SK-N-SH treated with all-trans-retinoic acid at 6 μM for 48 hours (cell line): ENCODE measurements at regions not wholly inside any gene's neighbourhood (a gene's known extent, or its start where the extent isn't known, plus 50 kb on each side); places are given as distances from the start of the nearest gene placed in this dataset.

Experiments used
- ATAC-seq: fragments of 200-7000 bp; cut with Tn5 transposase; 3 replicates; pipeline ENCODE4 v1.9.1; 2020; ENCODE audit warnings: mild to moderate bottlenecking, moderate library complexity
- ARNTL ChIP-seq: fragments of 450-650 bp; formaldehyde crosslinking; IDR thresholded peaks from 2 replicates; pipeline ENCODE4 v1.5.0; 2020; ENCODE audit warnings: low read depth, mild to moderate bottlenecking, moderate library complexity, borderline replicate concordance
- BACH2 ChIP-seq: fragments of 250-450 bp; sonication (Bioruptor Pico); IDR thresholded peaks from 2 replicates; pipeline ENCODE4 v1.9.0; 2021; ENCODE audit warnings: mild to moderate bottlenecking, borderline replicate concordance
- CSDC2 ChIP-seq: fragments of 250-450 bp; sonication (Bioruptor Pico); IDR thresholded peaks from 2 replicates; pipeline ENCODE4 v1.5.0; 2020; ENCODE audit warnings: mild to moderate bottlenecking, moderate library complexity
- CSRNP3 ChIP-seq: fragments of 250-450 bp; sonication (Bioruptor Pico); IDR thresholded peaks from 2 replicates; pipeline ENCODE4 v1.5.1; 2021; ENCODE audit warnings: mild to moderate bottlenecking, moderate library complexity
- ESRRG ChIP-seq: fragments of 250-450 bp; sonication (Bioruptor Pico); IDR thresholded peaks from 2 replicates; pipeline ENCODE4 v1.6.1; 2021; ENCODE audit warnings: mild to moderate bottlenecking
- ISL1 ChIP-seq: fragments of 250-450 bp; sonication (Bioruptor Pico); IDR thresholded peaks from 2 replicates; pipeline ENCODE4 v2.1.2; 2022; ENCODE audit warnings: mild to moderate bottlenecking, moderate library complexity
- OSR1 ChIP-seq: fragments of 250-450 bp; sonication (Bioruptor Pico); IDR thresholded peaks from 2 replicates; pipeline ENCODE4 v1.8.0; 2022; ENCODE audit warnings: moderate library complexity, mild to moderate bottlenecking, inconsistent platforms
- PATZ1 ChIP-seq: fragments of 250-450 bp; sonication (Bioruptor Pico); IDR thresholded peaks from 2 replicates; pipeline ENCODE4 v1.8.0; 2020; ENCODE audit warnings: mild to moderate bottlenecking, moderate library complexity, borderline replicate concordance
- POU6F1 ChIP-seq: fragments of 250-450 bp; sonication (Bioruptor Pico); IDR thresholded peaks from 2 replicates; pipeline ENCODE4 v1.8.0; 2021; ENCODE audit warnings: low read depth, mild to moderate bottlenecking, moderate library complexity, borderline replicate concordance
- PPARA ChIP-seq: fragments of 250-450 bp; sonication (Bioruptor Pico); IDR thresholded peaks from 2 replicates; pipeline ENCODE4 v1.5.0; 2020; ENCODE audit warnings: mild to moderate bottlenecking, borderline replicate concordance
- RARB ChIP-seq: fragments of 250-450 bp; sonication (Bioruptor Pico); IDR thresholded peaks from 2 replicates; pipeline ENCODE4 v1.8.0; 2021; ENCODE audit warnings: mild to moderate bottlenecking, moderate library complexity
- SNAI2 ChIP-seq: fragments of 250-450 bp; sonication (Bioruptor Pico); IDR thresholded peaks from 2 replicates; pipeline ENCODE4 v1.5.0; 2020; ENCODE audit warnings: mild to moderate bottlenecking, moderate library complexity
- TCF4 ChIP-seq: fragments of 250-450 bp; sonication (Bioruptor Pico); IDR thresholded peaks from 2 replicates; pipeline ENCODE4 v1.8.0; 2021; ENCODE audit warnings: mild to moderate bottlenecking, moderate library complexity, borderline replicate concordance
- ZC3H10 ChIP-seq: fragments of 250-450 bp; sonication (Bioruptor Pico); IDR thresholded peaks from 2 replicates; pipeline ENCODE4 v1.5.1; 2021; ENCODE audit warnings: mild to moderate bottlenecking, moderate library complexity
- ZFP3 ChIP-seq: fragments of 250-450 bp; sonication (Bioruptor Pico); IDR thresholded peaks from 2 replicates; pipeline ENCODE4 v1.5.0; 2020; ENCODE audit warnings: mild to moderate bottlenecking, moderate library complexity
- ZNF565 ChIP-seq: fragments of 450-650 bp; formaldehyde crosslinking; conservative IDR thresholded peaks from 2 replicates; pipeline ENCODE4 v1.5.0; 2020; ENCODE audit warnings: low read depth, mild to moderate bottlenecking, moderate library complexity
- ZNF8 ChIP-seq: fragments of 450-650 bp; formaldehyde crosslinking; IDR thresholded peaks from 2 replicates; pipeline ENCODE4 v1.5.0; 2020; ENCODE audit warnings: mild to moderate bottlenecking, moderate library complexity

GRCh38 chr18:79584491-79585394 is 94.9 kb upstream of the CTDP1 start:
- ATAC-seq: no peak
- TF ChIP-seq PATZ1 (CRISPR knock-in tag): no peak

- ATAC-seq: no peak
- TF ChIP-seq PPARA (CRISPR knock-in tag) (no peak), ISL1 (CRISPR knock-in tag) (no peak), BACH2 (CRISPR knock-in tag) (no peak), ZFP3 (CRISPR knock-in tag) (no peak), ARNTL (no peak), POU6F1 (CRISPR knock-in tag) (no peak), CSDC2 (no peak), CSRNP3 (CRISPR knock-in tag) (no peak)
- TF ChIP-seq, all 23 proteins: peak for 0
Observed at GRCh38 chr18:79585395-79586370, 93.9 kb upstream of the CTDP1 start.

- ATAC-seq: no peak
- no peak for TF ChIP-seq SNAI2 (CRISPR knock-in tag)
- no peak for TF ChIP-seq ZNF8 (CRISPR knock-in tag)
- TF ChIP-seq ZFP3 (CRISPR knock-in tag): no peak
Observed at GRCh38 chr18:79586436-79587225, 93.0 kb upstream of the CTDP1 start.

GRCh38 chr18:79587226-79587741 is 92.3 kb upstream of the CTDP1 start:
- no peak for ATAC-seq
- TF ChIP-seq TCF4 (no peak), CSDC2 (no peak), RARB (CRISPR knock-in tag) (no peak), ESRRG (CRISPR knock-in tag) (no peak), ZNF8 (CRISPR knock-in tag) (no peak)

GRCh38 chr18:79587779-79588635 is 91.6 kb upstream of the CTDP1 start:
- no peak for TF ChIP-seq ESRRG (CRISPR knock-in tag)
- no peak for TF ChIP-seq ZNF565 (CRISPR knock-in tag)
- no peak for TF ChIP-seq ZC3H10
- TF ChIP-seq BACH2 (CRISPR knock-in tag): no peak
- TF ChIP-seq POU6F1 (CRISPR knock-in tag): no peak
- TF ChIP-seq ZFP3 (CRISPR knock-in tag): no peak
- TF ChIP-seq TCF4: no peak
- TF ChIP-seq CSDC2: no peak
- no peak for TF ChIP-seq OSR1 (CRISPR knock-in tag)
- TF ChIP-seq ARNTL: no peak
- no peak for TF ChIP-seq RARB (CRISPR knock-in tag)
- ATAC-seq: no peak
